SU-DHL-6 (cell line): ENCODE measurements at regions not wholly inside any gene's neighbourhood (a gene's known extent, or its start where the extent isn't known, plus 50 kb on each side); places are given as distances from the start of the nearest gene placed in this dataset.

Experiments used
- H2AFZ ChIP-seq: fragments of 200-600 bp; sonication (generic); 2 replicates; pipeline ENCODE4 v1.6.1; 2014; ENCODE audit warnings: low read depth, mild to moderate bottlenecking, moderate library complexity, mixed read lengths, antibody characterized with exemption, low read length; ENCODE audit not compliant: severe bottlenecking
- H3F3A ChIP-seq: fragments of 200-600 bp; shearing (Covaris generic); 2 replicates; pipeline ENCODE4 v1.6.0; 2016; ENCODE audit warnings: antibody characterized with exemption, mild to moderate bottlenecking; ENCODE audit not compliant: insufficient read depth
- H3K27ac ChIP-seq: fragments of 200-600 bp; sonication (generic); 2 replicates; pipeline ENCODE4 v1.5.1; 2016; ENCODE audit warnings: low read depth, mild to moderate bottlenecking, low read length, moderate library complexity, mixed read lengths
- H3K27me3 ChIP-seq: fragments of 200-600 bp; sonication (generic), shearing (Covaris generic); 2 replicates; pipeline ENCODE4 v1.6.0; 2014; ENCODE audit warnings: mild to moderate bottlenecking, low read length
- H3K36me3 ChIP-seq: fragments of 200-600 bp; sonication (generic); 2 replicates; pipeline ENCODE4 v1.6.1; 2014; ENCODE audit warnings: mild to moderate bottlenecking, low read length, mixed read lengths
- H3K4me2 ChIP-seq: fragments of 300-600, 200-600 bp; shearing (Covaris generic), sonication (generic); 2 replicates; pipeline ENCODE4 v1.6.0; 2014; ENCODE audit warnings: low read length, low read depth, mild to moderate bottlenecking; ENCODE audit not compliant: poor library complexity, severe bottlenecking
- H3K4me3 ChIP-seq: fragments of 200-600 bp; sonication (generic); 2 replicates; pipeline ENCODE4 v1.5.1; 2014; ENCODE audit warnings: antibody characterized with exemption, low read length, mild to moderate bottlenecking, mixed read lengths; ENCODE audit not compliant: insufficient read depth, poor library complexity, severe bottlenecking
- H3K79me2 ChIP-seq: fragments of 200-600 bp; sonication (generic); 2 replicates; pipeline ENCODE4 v1.6.1; 2014; ENCODE audit warnings: mild to moderate bottlenecking, low read length, moderate library complexity; ENCODE audit not compliant: insufficient read depth
- H3K9ac ChIP-seq: fragments of 200-600 bp; sonication (generic); 2 replicates; pipeline ENCODE4 v1.7.0; 2014; ENCODE audit warnings: mild to moderate bottlenecking, low read length
- H3K9me2 ChIP-seq: fragments of 200-600 bp; sonication (generic); replicated peaks from 2 replicates; pipeline ENCODE4 v1.6.1; 2014; ENCODE audit warnings: low read length; ENCODE audit not compliant: insufficient read depth
- H3K9me3 ChIP-seq: fragments of 200-600 bp; sonication (generic); 2 replicates; pipeline ENCODE4 v1.6.1; 2014; ENCODE audit warnings: low read length, mixed read lengths; ENCODE audit not compliant: insufficient read depth
- H4K20me1 ChIP-seq: fragments of 200-600 bp; sonication (generic); 2 replicates; pipeline ENCODE4 v1.6.1; 2014; ENCODE audit warnings: low read depth, mild to moderate bottlenecking, antibody characterized with exemption, low read length, moderate library complexity, mixed read lengths
- CTCF ChIP-seq: fragments of 200-600 bp; sonication (generic); IDR thresholded peaks from one replicate; pipeline ENCODE4 v1.5.1; 2017; ENCODE audit warnings: antibody characterized with exemption, mild to moderate bottlenecking, low read length, moderate library complexity; ENCODE audit not compliant: insufficient read depth, poor library complexity, severe bottlenecking
- EZH2phosphoT487 ChIP-seq: fragments of 200-600 bp; sonication (generic), shearing (Covaris generic); conservative IDR thresholded peaks from 2 replicates; pipeline ENCODE4 v1.6.1; 2018; ENCODE audit warnings: mild to moderate bottlenecking, antibody characterized with exemption, low read length, moderate library complexity, mixed read lengths

DNA sequence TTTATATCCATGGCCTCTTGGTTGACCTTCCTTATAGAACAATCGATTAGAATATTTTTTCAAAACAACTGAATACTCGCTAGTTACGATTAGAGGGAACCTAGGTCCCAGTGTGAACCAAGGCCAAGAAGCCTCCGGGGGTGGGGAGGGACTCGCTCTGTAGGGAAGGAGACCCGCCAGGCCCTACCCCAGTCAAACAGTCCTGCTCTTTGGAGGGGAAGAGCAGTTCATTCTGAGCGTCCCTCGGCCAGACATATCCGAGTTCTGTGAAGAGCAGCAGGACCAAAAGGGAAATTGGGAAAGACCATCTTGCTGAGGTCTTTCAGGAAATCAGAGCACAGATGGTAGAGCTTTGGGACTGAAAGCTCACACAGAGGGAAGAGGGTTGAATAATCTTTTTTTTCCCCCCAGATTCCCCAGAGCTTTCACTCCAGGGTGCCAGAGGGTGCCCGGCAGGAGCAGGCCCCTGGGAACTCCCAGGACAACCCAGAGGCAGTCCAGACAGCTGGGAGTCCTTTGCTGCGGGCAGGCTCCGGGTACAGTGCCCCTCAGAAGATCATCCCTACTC lies 137.2 kb upstream of the HES1 start:
- H3K9me2 ChIP-seq: no peaks in the 10 kb centered on the region
- no peaks in the 10 kb centered on the region for H3K36me3 ChIP-seq
- no peak overlapping the region for H3K4me2 ChIP-seq
- H3F3A ChIP-seq: no peaks in the 10 kb centered on the region
- no peaks in the 10 kb centered on the region for H4K20me1 ChIP-seq
- H2AFZ ChIP-seq: no peak overlapping the region
- no peaks in the 10 kb centered on the region for H3K9me3 ChIP-seq
- no peak overlapping the region for H3K9ac ChIP-seq
- H3K4me3 ChIP-seq: no peak overlapping the region
- no peak for TF ChIP-seq CTCF
- TF ChIP-seq EZH2phosphoT487: no peak
- H3K79me2 ChIP-seq: no peaks in the 10 kb centered on the region
- H3K27me3 ChIP-seq: no peaks in the 10 kb centered on the region
- no peak overlapping the region for H3K27ac ChIP-seq

GRCh38 chr3:194000100-194000499 lies 135.8 kb upstream of the HES1 start:
- Histone ChIP-seq H4K20me1 (no peaks in the 10 kb centered on the region), H3K4me2 (no peak overlapping the region), H3K36me3 (no peaks in the 10 kb centered on the region), H3K9me3 (no peaks in the 10 kb centered on the region), H3K9me2 (no peaks in the 10 kb centered on the region), H3F3A (no peaks in the 10 kb centered on the region), H3K4me3 (no peak overlapping the region), H3K27me3 (no peaks in the 10 kb centered on the region), H3K27ac (no peak overlapping the region), H3K9ac (no peak overlapping the region), H2AFZ (no peak overlapping the region), H3K79me2 (no peaks in the 10 kb centered on the region)
- no peak for TF ChIP-seq EZH2phosphoT487
- no peak for TF ChIP-seq CTCF

GRCh38 chr3:194000712-194001111 lies 135.2 kb upstream of the HES1 start:
- Histone ChIP-seq H3K27me3 (no peaks in the 10 kb centered on the region), H3K4me2 (no peak overlapping the region), H3K9me2 (no peaks in the 10 kb centered on the region), H3K4me3 (no peak overlapping the region), H3K36me3 (no peaks in the 10 kb centered on the region), H3K27ac (no peak overlapping the region), H2AFZ (no peak overlapping the region), H4K20me1 (no peaks in the 10 kb centered on the region), H3F3A (no peaks in the 10 kb centered on the region), H3K9ac (no peak overlapping the region), H3K9me3 (no peaks in the 10 kb centered on the region), H3K79me2 (no peaks in the 10 kb centered on the region)
- TF ChIP-seq CTCF (no peak), EZH2phosphoT487 (no peak)
